Stimulated activated CD4-positive, alpha-beta T cell treated with anti-CD3 and anti-CD28 coated beads, Interleukin-1b, Interleukin-23, amount 100 ng/mL, for 48 hours (primary cell): ENCODE measurements at regions not wholly inside any gene's neighbourhood (a gene's known extent, or its start where the extent isn't known, plus 50 kb on each side); places are given as distances from the start of the nearest gene placed in this dataset.
"Not testable (repeated sequence)": the region's sequence is repeated elsewhere in the genome, so short reads cannot be mapped to it uniquely, and the experiment has no call there.

Source experiments
- DNase-seq: peaks from one replicate; pipeline ENCODE4 v3.0.0-alpha.2; 2020

GRCh38 chr7:25672496-25672895, 444.2 kb upstream of the NPVF start:
- DNase-seq = no peak

GRCh38 chr7:25675789-25676474, 447.6 kb upstream of the NPVF start:
- no peak for DNase-seq

DNA sequence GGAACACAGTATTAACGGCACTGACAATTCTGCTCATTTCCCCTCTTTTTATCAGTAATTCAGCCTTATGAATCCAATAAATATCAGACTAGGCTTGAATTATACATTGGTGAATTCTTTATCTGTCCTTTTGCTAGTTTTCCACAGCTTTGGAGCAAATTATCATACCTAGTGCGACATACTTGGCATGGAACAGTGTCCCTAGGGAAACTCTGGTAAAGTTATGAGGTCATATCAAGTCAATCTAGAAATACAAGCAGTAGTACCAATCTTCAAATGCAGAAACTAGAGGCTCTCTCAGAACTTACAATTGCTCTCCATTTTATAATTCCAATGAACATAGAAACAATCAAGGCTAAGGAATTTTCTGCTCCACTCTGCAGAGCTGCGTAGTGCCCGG, 449.3 kb upstream of the NPVF start:
- DNase-seq = no peak

DNA sequence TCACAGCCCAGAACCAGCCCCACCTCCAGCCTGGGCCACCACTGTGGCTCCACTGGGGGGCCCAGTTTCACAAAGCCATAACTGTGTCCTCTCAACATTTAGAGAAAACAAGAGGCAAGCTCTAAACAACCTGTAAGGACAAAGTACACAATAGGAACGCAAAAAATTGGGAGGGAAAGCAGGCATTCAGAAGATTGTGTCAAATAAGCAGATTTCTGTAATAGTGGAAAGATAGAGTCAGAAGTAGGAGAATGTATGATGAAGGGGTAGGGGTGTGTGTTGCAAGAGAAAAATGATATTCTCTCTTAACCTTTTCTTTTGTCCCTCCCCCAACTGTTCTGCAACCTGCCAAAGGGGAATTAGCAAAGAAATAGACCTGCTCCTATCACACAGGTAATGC, 449.9 kb upstream of the NPVF start:
- DNase-seq = no peak

DNA sequence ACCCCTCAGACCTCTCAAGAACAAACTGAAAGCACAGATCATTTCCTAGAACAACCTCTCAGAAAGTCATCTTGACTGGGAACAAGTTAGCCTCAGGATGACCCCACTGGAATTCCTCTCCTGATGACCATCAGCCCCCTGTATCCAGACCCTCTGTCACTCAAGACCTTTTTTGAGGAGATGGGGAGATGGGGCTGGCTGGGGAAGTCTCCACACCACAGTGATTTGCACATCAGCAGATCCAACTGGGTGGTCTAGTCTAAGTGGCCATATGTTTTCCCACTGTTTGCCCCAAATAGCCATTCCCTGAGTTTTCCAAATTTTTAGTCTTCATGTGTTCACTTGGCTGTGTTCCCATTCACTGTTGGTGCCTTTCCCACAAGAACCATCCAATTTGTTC, 452.4 kb upstream of the NPVF start:
- DNase-seq = no peak

- no peak for DNase-seq
Observed at GRCh38 chr7:25684360-25684759, 456.1 kb upstream of the NPVF start.

DNA sequence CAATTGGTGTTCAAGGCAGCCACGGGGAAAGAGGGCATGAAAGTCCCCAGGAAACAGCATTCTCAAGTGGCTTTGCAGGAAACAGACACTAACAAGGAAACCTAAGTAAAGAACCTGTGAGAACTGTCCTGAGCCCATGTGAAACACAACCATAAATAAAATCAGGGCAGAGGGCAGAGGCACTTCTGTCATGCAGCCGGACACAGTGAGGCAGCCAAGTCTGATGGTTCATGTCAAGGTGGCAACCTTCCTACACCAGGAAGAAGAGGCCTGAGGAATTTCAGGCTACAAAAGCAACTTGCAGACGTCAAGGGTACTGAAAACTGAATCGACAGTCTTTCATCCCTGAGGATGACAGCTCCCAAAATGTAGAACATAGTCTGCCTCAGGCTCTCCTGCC, 458.2 kb upstream of the NPVF start:
- DNase-seq = no peak

GRCh38 chr7:25694211-25694610, 457.8 kb upstream of the NFE2L3 start:
- DNase-seq = no peak

- DNase-seq = no peak
Observed at GRCh38 chr7:25694699-25695098, 457.3 kb upstream of the NFE2L3 start.

- DNase-seq = no peak
Observed at GRCh38 chr7:25696571-25696970, 455.4 kb upstream of the NFE2L3 start.

DNA sequence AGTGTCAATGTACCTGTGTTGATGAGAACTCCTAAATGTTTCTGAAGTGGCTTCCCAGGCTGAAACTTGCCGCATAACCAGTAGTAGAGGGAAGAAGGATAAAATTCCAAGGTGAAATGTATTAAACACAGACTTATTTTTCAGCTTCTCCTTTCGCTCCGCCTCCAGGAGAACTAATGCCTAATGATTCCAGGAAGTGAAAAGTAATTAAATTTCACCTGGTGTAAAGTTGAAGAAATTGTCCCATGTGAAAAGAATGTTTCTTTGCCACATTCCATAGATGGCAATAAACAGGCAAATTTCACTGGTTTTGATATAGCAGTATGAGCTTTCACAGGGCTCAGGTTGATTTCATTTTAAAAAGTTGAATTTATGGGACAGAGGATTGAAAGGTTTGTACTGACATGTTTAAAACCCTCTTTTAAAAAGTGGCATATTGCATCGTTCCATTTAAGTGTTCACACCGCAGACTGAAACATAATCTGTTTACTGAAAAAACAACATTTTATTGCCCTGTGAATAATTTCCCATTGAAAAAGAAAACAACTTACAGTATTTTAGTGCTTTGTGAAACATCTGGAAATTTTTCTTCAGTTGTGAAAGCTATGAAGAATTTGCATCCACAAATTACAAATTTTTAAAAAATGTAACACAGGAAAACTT, 453.4 kb upstream of the NFE2L3 start:
- DNase-seq = no peak

DNA sequence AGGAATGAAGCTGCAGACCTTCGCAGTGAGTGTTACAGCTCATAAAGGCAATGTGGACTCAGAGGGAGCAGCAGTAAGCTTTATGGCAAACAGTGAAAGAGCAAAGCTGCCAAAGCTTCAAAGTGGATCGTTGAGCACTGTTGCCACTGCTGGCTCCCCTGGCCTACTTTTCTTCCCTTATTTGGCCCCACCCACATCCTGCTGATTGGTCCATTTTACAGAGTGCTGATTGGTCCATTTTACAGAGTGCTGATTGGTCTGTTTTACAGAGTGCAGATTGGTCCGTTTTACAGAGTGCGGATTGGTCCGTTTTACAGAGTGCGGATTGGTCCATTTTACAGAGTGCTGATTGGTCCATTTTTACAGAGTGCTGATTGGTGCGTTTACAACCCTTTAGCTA, 451.9 kb upstream of the NFE2L3 start:
- not testable (repeated sequence) for DNase-seq

- DNase-seq = no peak
Observed at GRCh38 chr7:25704413-25704812, 447.6 kb upstream of the NFE2L3 start.

DNA sequence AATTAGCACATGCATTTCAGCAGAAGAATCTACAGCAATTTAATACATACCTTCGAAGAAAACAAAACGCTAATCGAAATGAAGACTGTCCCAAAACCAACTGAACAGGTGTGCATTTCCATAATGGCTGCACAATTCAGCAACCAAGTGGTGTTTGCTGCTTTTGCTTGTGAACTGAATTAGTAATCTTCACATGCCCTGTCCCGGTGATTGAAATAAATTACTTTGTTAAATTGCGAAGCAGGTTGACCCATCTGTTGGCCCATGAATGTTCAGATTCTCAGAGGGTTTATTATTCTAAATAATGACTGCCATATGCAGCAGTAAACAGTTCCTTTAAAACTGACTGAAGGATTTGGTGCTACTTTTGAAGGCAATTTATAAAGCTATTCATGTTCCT, 445.2 kb upstream of the NFE2L3 start:
- DNase-seq = no peak

DNA sequence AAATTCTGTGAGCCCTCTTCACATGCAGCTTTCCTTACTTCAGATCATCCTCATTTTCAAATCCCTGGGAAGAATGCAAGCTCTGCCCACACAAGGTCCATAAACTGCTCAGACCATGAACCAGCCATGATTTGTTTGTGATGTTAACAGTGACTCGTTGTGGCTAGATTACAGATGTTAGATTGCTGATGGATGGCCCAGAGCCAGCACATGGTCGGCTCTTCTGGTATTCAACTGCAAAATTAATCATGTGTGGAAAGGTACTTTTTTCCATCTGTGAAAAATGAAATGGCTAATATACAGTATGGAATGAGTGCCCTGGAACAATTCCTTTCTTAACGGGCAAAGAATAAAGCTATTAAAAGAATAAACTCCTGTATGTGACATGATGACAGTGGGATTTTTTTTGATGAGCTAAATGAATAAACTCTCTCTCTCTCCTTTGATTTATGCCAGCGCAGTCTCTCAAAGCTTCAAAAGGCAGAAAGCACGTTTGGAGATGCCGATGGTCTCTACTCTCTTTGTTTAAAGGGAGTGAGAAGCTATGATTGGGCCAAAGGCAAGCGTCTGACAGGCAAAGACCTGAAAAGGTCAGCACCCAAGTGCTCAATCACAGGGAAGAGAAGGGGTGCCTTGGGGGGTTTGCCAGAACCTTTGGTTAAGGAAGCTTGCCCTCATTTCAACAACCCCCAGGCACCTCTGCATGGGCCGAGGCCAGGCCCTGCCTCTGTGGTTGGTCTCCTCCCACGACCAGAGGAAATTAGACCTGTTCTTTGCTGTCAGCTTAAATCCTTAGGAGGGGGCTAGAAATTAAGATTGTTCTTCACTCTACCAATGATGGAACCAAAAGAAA, 444.0 kb upstream of the NFE2L3 start:
- DNase-seq = no peak

DNA sequence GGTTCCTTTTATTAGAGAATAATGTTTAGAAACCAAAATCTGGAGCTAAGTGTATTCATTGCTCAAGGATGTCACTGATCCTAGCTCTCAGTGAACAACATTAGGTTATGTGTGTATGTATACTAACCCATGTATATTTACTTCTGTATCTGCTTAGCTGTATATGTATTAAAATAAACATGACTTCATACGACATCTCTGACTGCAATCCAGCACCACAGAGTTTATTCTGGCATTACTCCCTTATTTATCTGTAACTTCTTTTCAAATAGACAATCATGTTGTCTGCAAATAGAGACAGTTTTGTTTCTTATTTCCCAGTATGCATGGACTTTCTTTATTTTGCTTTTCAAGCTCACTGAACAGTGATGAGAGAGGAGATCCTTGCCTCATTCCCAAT, 441.0 kb upstream of the NFE2L3 start:
- DNase-seq = no peak

DNA sequence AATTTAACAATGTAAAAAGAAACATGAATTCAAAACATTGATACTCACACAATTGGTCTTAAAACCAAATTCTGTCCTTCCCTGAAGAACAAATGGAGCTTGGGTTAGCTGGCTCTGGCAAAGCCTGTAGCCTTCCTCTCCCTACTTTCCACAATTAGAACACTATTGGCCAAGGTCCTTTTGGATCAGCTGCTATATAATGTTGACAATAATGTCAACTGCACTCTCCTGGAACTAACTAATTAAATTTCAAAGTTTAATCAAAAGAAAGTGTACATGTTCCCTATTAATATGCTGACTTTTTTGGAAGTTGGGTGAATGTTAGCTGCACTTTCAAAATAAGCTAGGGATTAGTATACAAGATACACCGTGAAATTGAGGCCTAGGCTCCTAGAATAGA, 440.1 kb upstream of the NFE2L3 start:
- no peak for DNase-seq

DNA sequence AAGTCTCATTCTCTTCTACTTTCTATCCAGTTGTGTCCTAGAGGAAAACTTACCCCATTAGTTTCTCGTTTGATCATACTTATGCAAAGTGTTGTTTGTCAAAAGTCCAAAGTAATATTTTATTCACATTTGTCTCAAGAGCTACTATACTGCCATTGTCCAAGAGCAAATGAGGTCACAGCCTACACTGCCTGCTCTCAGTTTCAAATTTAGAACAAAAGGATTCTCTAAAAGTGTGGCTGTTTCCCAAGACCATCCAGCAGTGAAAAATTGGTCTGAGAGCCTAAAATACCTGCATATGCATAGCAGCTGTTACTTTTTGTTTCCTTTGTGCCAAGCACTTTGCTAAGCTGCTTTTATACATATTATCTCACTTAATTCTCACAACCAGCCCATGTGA, 439.5 kb upstream of the NFE2L3 start:
- no peak for DNase-seq

DNA sequence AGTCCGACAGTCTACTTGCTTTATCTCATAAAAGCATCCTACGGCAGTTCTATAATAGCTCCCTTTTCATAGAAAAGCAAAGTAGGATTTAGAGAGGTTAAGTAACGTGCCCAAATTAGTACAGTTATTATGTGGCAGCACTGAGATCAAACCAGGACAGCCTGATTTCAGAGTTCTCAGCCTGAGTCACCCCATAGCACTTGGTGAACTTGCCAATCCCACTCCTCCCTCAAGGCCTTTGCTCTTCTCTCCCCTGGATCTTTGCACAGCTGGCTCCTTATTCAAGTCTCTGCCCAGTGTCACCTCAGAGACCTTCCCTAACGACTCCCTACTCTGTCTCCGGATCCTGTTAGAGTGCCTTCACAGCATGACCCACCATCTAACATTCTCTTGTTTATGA, 438.0 kb upstream of the NFE2L3 start:
- no peak for DNase-seq

DNA sequence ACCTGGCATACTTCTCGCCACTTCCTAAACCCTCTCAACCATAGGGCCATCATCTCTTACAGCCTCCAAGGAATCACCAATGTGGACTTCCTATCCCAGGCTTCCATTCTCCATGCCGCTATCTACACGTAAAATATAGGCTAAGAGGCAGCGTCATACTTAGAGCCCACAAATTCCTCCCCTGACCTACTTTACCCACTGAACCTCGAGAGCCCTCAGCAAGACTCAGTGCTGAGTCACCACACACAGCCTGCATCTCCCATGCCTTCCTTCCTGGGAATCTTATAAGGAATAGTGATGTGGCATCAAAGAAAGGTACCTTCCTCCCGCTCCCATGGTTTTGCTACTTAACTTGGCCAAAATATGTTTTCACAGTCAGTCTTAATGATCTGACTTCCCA, 435.6 kb upstream of the NFE2L3 start:
- no peak for DNase-seq

DNA sequence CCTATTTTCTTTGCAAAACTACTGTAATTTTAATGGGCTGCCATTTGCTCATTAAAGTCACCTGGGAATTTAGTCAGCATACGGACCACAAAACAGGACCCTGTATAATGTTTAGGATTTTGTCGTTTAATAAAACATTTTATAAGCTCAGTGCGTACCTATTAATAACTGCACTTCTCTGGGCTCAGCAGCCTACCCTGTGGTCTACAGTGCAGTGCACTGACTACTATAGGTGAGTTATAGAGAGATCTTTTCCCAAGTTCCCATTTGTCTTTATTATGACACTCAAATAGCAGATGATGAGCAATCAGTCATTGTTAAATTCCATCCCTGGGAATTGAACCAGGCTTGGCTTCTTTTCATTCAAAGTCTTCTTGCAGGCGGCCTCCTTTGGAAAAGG, 433.4 kb upstream of the NFE2L3 start:
- no peak for DNase-seq

DNA sequence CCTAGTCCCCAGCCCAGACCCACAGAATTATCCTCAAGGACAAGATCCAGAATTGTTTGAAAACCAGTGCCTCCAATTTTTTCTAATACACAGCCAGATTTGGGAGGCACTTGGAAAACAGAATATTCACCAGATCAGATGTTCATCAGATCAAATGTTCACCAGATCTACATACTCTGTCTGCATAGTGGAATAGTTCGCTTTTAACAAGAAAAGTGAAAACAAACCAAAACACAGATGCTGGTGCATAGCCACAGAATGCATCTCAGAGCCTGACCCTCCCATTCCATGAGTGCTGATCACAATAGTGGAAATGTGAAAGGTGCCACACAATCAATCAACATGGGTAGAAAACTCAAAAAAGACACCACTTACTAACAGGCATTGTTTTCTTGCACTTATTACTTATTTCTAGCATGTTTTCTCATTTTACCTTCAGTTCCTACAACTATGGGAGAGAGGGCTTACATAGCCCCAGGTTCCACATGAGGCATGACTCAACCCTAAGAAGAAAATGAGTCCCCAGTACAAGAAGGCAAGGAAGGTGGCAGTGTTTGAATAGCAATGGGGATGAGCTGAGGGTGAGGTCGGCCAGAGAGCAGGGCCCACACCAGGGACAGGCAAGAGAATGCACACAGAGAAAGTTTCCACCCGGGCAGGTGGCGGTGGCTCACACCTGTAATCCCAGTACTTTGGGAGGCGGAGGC, 432.7 kb upstream of the NFE2L3 start:
- no peak for DNase-seq

DNA sequence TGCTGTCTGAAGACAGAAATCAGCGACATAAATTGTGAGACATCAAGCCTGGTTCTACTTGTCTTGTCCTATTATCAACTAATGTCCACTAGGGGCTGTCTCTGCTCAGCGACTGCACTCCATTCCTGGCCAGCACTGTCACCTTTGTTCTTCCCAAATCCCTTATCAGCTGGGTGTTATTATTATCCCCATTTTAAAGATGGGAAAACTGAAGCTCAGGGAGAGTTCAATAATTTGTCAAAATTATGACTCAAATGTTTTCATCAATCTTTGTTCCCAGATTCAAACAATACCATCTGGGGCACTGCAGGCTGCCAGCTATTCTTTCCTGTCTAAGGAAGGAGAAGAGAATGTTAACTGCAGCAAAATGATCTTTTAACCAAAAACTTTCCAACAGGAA, 431.6 kb upstream of the NFE2L3 start:
- no peak for DNase-seq

DNA sequence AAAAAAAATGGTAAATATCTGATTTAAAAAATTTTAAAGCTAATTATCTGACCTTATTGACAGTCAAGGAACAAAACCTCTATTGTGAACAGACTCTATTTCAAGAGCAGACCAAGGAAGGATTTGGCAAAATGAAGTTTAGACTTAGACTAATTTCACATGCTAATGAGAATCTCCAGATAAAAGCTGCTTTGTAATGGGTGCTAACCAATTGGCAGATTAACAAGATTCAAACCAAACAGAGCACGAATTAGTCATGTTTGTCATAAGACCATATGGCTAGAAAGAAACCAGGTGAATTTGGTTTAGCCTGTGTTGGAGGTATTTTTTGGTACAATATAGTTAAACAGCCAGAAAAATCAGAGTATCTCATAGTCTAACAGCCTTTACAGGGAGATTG, 429.1 kb upstream of the NFE2L3 start:
- DNase-seq = no peak
